Adrenal gland (tissue), 5 donors: ENCODE measurements at regions not wholly inside any gene's neighbourhood (a gene's known extent, or its start where the extent isn't known, plus 50 kb on each side); places are given as distances from the start of the nearest gene placed in this dataset.

Experiments
- POLR2A ChIP-seq, 2 donors: fragments of 450-650 bp; IDR thresholded peaks; one replicate each; pipeline ENCODE4 v1.6.1; 2017; ENCODE audit warnings: antibody characterized with exemption in 2 of 2, mild to moderate bottlenecking in 2 of 2, moderate library complexity in 1 of 2
- TF ChIP-seq, protein P1 (sequence below), 6 experiments: fragments of 450-650 bp in 4 of 6; fragments of 200-600 bp in 2 of 6; sonication (generic) in 1 of 6; IDR thresholded peaks; 1 replicate in 5 of 6; 2 replicates in 1 of 6; pipeline versions ENCODE4 v1.5.1 to v1.8.0; 2016 to 2021; ENCODE audit warnings: antibody characterized with exemption in 6 of 6, mild to moderate bottlenecking in 2 of 6, moderate library complexity in 1 of 6
- donor health status: DM: no; HTN: no; CAD: no.

DNA sequence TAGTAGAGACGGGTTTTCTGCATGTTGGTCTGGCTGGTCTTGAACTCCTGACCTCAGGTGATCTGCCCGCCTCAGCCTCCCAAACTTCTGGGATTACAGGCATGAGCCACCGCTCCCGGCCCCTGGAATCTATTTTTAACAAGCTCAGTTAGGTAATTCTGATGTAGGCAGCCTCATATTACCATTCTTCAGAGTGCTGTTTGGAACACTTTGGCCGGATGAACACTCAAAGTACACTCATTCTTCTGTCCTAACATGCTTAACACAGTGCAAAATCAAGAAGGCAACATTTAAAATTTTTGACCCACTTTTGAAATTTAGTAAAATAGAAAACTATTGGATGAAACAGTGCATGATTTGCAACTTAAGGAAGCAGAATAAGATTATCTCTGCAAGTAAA is 586.7 kb upstream of the CHORDC1 start:
- TF ChIP-seq, protein P1, sequence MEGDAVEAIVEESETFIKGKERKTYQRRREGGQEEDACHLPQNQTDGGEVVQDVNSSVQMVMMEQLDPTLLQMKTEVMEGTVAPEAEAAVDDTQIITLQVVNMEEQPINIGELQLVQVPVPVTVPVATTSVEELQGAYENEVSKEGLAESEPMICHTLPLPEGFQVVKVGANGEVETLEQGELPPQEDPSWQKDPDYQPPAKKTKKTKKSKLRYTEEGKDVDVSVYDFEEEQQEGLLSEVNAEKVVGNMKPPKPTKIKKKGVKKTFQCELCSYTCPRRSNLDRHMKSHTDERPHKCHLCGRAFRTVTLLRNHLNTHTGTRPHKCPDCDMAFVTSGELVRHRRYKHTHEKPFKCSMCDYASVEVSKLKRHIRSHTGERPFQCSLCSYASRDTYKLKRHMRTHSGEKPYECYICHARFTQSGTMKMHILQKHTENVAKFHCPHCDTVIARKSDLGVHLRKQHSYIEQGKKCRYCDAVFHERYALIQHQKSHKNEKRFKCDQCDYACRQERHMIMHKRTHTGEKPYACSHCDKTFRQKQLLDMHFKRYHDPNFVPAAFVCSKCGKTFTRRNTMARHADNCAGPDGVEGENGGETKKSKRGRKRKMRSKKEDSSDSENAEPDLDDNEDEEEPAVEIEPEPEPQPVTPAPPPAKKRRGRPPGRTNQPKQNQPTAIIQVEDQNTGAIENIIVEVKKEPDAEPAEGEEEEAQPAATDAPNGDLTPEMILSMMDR (IDR thresholded peaks at IDR 0.05), result no peak
- no peak for TF ChIP-seq POLR2A (IDR thresholded peaks at IDR 0.05)
